Ishikawa (cell line): ENCODE measurements at regions not wholly inside any gene's neighbourhood (a gene's known extent, or its start where the extent isn't known, plus 50 kb on each side); places are given as distances from the start of the nearest gene placed in this dataset.

Source experiments
- CEBPB ChIP-seq: IDR thresholded peaks from 2 replicates; pipeline ENCODE4 v1.6.1; 2012
- CREB1 ChIP-seq: IDR thresholded peaks from 2 replicates; pipeline ENCODE4 v1.6.1; 2012; ENCODE audit warnings: low read depth
- EGR1 ChIP-seq: IDR thresholded peaks from 2 replicates; pipeline ENCODE4 v1.6.1; 2012
- EP300 ChIP-seq: IDR thresholded peaks from 2 replicates; pipeline ENCODE4 v1.6.1; 2012; ENCODE audit warnings: borderline replicate concordance
- NFIC ChIP-seq: IDR thresholded peaks from 2 replicates; pipeline ENCODE4 v1.6.1; 2012
- RAD21 ChIP-seq: IDR thresholded peaks from 2 replicates; pipeline ENCODE4 v1.6.1; 2012; ENCODE audit warnings: low read depth
- TAF1 ChIP-seq: IDR thresholded peaks from 2 replicates; pipeline ENCODE4 v1.6.1; 2012; ENCODE audit warnings: low read depth, mild to moderate bottlenecking
- TCF12 ChIP-seq: IDR thresholded peaks from 2 replicates; pipeline ENCODE4 v1.6.1; 2012; ENCODE audit warnings: low read depth
- TEAD4 ChIP-seq: IDR thresholded peaks from 2 replicates; pipeline ENCODE4 v1.6.1; 2012
- YY1 ChIP-seq: IDR thresholded peaks from 2 replicates; pipeline ENCODE4 v1.6.1; 2012; ENCODE audit warnings: low read depth
- ZBTB7A ChIP-seq: IDR thresholded peaks from 2 replicates; pipeline ENCODE4 v1.6.1; 2012; ENCODE audit warnings: low read depth
- TF ChIP-seq, protein P1 (sequence below): IDR thresholded peaks from 2 replicates; pipeline ENCODE4 v1.6.1; 2012
- TF ChIP-seq, protein P2 (sequence below): IDR thresholded peaks from 2 replicates; pipeline ENCODE4 v1.6.1; 2012; ENCODE audit warnings: low read depth, mild to moderate bottlenecking
- TF ChIP-seq, protein P3 (sequence below): IDR thresholded peaks from 2 replicates; pipeline ENCODE4 v1.6.1; 2012

DNA sequence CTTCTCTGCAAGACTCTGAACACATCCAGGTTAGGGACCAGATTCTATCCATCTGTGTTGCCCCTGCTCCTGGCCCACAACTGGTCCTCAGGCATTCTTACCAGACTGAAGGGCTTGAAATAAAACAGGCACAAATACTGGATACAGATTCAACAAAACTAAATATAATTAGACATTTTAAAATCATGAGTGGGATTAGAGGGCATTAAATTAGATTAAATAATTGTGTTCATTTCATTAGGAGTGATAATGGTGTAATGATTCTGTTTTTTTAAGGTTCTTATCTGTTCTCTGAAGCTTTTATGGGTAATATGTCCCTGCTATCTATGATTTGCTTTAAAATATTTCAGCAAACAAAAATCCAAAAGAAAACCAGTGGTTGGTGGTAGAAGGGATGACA lies 226.5 kb downstream of the IRS1 start:
- TF ChIP-seq NFIC (no peak), TCF12 (no peak), CREB1 (no peak), RAD21 (no peak), CEBPB (no peak), YY1 (no peak), TEAD4 (no peak), TAF1 (no peak), ZBTB7A (no peak), EGR1 (no peak), EP300 (no peak)
- TF ChIP-seq, protein P1, sequence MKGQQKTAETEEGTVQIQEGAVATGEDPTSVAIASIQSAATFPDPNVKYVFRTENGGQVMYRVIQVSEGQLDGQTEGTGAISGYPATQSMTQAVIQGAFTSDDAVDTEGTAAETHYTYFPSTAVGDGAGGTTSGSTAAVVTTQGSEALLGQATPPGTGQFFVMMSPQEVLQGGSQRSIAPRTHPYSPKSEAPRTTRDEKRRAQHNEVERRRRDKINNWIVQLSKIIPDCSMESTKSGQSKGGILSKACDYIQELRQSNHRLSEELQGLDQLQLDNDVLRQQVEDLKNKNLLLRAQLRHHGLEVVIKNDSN: no peak
- TF ChIP-seq, protein P2, sequence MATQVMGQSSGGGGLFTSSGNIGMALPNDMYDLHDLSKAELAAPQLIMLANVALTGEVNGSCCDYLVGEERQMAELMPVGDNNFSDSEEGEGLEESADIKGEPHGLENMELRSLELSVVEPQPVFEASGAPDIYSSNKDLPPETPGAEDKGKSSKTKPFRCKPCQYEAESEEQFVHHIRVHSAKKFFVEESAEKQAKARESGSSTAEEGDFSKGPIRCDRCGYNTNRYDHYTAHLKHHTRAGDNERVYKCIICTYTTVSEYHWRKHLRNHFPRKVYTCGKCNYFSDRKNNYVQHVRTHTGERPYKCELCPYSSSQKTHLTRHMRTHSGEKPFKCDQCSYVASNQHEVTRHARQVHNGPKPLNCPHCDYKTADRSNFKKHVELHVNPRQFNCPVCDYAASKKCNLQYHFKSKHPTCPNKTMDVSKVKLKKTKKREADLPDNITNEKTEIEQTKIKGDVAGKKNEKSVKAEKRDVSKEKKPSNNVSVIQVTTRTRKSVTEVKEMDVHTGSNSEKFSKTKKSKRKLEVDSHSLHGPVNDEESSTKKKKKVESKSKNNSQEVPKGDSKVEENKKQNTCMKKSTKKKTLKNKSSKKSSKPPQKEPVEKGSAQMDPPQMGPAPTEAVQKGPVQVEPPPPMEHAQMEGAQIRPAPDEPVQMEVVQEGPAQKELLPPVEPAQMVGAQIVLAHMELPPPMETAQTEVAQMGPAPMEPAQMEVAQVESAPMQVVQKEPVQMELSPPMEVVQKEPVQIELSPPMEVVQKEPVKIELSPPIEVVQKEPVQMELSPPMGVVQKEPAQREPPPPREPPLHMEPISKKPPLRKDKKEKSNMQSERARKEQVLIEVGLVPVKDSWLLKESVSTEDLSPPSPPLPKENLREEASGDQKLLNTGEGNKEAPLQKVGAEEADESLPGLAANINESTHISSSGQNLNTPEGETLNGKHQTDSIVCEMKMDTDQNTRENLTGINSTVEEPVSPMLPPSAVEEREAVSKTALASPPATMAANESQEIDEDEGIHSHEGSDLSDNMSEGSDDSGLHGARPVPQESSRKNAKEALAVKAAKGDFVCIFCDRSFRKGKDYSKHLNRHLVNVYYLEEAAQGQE: no peak
- TF ChIP-seq, protein P3, sequence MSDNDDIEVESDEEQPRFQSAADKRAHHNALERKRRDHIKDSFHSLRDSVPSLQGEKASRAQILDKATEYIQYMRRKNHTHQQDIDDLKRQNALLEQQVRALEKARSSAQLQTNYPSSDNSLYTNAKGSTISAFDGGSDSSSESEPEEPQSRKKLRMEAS: no peak
